ENCODE measurements at regions not wholly inside any gene's neighbourhood (a gene's known extent, or its start where the extent isn't known, plus 50 kb on each side); places are given as distances from the start of the nearest gene placed in this dataset.

- TF ChIP-seq, protein P1, sequence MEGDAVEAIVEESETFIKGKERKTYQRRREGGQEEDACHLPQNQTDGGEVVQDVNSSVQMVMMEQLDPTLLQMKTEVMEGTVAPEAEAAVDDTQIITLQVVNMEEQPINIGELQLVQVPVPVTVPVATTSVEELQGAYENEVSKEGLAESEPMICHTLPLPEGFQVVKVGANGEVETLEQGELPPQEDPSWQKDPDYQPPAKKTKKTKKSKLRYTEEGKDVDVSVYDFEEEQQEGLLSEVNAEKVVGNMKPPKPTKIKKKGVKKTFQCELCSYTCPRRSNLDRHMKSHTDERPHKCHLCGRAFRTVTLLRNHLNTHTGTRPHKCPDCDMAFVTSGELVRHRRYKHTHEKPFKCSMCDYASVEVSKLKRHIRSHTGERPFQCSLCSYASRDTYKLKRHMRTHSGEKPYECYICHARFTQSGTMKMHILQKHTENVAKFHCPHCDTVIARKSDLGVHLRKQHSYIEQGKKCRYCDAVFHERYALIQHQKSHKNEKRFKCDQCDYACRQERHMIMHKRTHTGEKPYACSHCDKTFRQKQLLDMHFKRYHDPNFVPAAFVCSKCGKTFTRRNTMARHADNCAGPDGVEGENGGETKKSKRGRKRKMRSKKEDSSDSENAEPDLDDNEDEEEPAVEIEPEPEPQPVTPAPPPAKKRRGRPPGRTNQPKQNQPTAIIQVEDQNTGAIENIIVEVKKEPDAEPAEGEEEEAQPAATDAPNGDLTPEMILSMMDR (conservative IDR thresholded peaks at IDR 0.05; ENCODE audit: low read depth in 2 of 2): no peak
- TF ChIP-seq, protein P2, sequence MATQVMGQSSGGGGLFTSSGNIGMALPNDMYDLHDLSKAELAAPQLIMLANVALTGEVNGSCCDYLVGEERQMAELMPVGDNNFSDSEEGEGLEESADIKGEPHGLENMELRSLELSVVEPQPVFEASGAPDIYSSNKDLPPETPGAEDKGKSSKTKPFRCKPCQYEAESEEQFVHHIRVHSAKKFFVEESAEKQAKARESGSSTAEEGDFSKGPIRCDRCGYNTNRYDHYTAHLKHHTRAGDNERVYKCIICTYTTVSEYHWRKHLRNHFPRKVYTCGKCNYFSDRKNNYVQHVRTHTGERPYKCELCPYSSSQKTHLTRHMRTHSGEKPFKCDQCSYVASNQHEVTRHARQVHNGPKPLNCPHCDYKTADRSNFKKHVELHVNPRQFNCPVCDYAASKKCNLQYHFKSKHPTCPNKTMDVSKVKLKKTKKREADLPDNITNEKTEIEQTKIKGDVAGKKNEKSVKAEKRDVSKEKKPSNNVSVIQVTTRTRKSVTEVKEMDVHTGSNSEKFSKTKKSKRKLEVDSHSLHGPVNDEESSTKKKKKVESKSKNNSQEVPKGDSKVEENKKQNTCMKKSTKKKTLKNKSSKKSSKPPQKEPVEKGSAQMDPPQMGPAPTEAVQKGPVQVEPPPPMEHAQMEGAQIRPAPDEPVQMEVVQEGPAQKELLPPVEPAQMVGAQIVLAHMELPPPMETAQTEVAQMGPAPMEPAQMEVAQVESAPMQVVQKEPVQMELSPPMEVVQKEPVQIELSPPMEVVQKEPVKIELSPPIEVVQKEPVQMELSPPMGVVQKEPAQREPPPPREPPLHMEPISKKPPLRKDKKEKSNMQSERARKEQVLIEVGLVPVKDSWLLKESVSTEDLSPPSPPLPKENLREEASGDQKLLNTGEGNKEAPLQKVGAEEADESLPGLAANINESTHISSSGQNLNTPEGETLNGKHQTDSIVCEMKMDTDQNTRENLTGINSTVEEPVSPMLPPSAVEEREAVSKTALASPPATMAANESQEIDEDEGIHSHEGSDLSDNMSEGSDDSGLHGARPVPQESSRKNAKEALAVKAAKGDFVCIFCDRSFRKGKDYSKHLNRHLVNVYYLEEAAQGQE (IDR thresholded peaks at IDR 0.05; ENCODE audit: unreplicated experiment): no peak
- TF ChIP-seq EZH2 (IDR thresholded peaks at IDR 0.05; ENCODE audit: low read depth, unreplicated experiment) (no peak), ZNF331 (CRISPR knock-in tag; IDR thresholded peaks at IDR 0.05; ENCODE audit: low read depth) (no peak), EZH2phosphoT487 (IDR thresholded peaks at IDR 0.05; ENCODE audit: unreplicated experiment) (no peak), STAT1 (IDR thresholded peaks at IDR 0.05; ENCODE audit: unreplicated experiment) (no peak), POLR2AphosphoS5 (IDR thresholded peaks at IDR 0.05; ENCODE audit: low read depth) (no peak), JUNB (IDR thresholded peaks at IDR 0.05; ENCODE audit: unreplicated experiment) (no peak), ETS1 (IDR thresholded peaks at IDR 0.05) (no peak), CREB1 (CRISPR knock-in tag; IDR thresholded peaks at IDR 0.05; ENCODE audit: low read depth) (no peak)
These were observed 52.9 kb upstream of the IRX1 start for GRCh38 chr5:3542769-3543168.
